Nephron (organoid): ENCODE measurements at regions not wholly inside any gene's neighbourhood (a gene's known extent, or its start where the extent isn't known, plus 50 kb on each side); places are given as distances from the start of the nearest gene placed in this dataset.
"Not testable (repeated sequence)": the region's sequence is repeated elsewhere in the genome, so short reads cannot be mapped to it uniquely, and the experiment has no call there.

Experiments
- H3K27ac Mint-ChIP-seq, 3 experiments: 2 replicates each; pipeline ENCODE4 v1.8.0; 2020; ENCODE audit warnings: mixed read lengths in 3 of 3, mild to moderate bottlenecking in 2 of 3, moderate library complexity in 1 of 3
- H3K27me3 Mint-ChIP-seq: 2 replicates; pipeline ENCODE4 v1.8.0; 2021; ENCODE audit warnings: low read depth, mild to moderate bottlenecking, moderate library complexity, mixed read lengths
- H3K36me3 Mint-ChIP-seq: 2 replicates; pipeline ENCODE4 v1.8.0; 2020; ENCODE audit warnings: low read depth, mixed read lengths
- H3K4me1 Mint-ChIP-seq: 2 replicates; pipeline ENCODE4 v1.8.0; 2020; ENCODE audit warnings: mixed read lengths
- H3K4me3 Mint-ChIP-seq, 3 experiments: 2 replicates each; pipeline ENCODE4 v1.8.0; 2020; ENCODE audit warnings: mild to moderate bottlenecking in 3 of 3, mixed read lengths in 3 of 3, moderate library complexity in 2 of 3
- H3K9me3 Mint-ChIP-seq: 2 replicates; pipeline ENCODE4 v1.8.0; 2020; ENCODE audit warnings: mixed read lengths
- CTCF ChIP-seq, 3 experiments: fragments of 200-600 bp; sonication (generic); IDR thresholded peaks; one replicate each; pipeline ENCODE4 v1.5.0; 2021; ENCODE audit warnings: antibody characterized with exemption in 3 of 3; ENCODE audit not compliant: unreplicated experiment in 3 of 3

GRCh38 chr15:81710328-81710727 is 335.5 kb downstream of the MEX3B start:
- H3K4me3 Mint-ChIP-seq = no peak overlapping the region
- H3K27me3 Mint-ChIP-seq = no peaks in the 10 kb centered on the region
- no peaks in the 10 kb centered on the region for H3K4me1 Mint-ChIP-seq
- no peak for TF ChIP-seq CTCF (IDR thresholded peaks at IDR 0.05; ENCODE audit: unreplicated experiment in 3 of 3)
- no peaks in the 10 kb centered on the region for H3K36me3 Mint-ChIP-seq
- H3K27ac Mint-ChIP-seq = no peak overlapping the region
- peaks cover 4% of the 10 kb centered on the region for H3K9me3 Mint-ChIP-seq

DNA sequence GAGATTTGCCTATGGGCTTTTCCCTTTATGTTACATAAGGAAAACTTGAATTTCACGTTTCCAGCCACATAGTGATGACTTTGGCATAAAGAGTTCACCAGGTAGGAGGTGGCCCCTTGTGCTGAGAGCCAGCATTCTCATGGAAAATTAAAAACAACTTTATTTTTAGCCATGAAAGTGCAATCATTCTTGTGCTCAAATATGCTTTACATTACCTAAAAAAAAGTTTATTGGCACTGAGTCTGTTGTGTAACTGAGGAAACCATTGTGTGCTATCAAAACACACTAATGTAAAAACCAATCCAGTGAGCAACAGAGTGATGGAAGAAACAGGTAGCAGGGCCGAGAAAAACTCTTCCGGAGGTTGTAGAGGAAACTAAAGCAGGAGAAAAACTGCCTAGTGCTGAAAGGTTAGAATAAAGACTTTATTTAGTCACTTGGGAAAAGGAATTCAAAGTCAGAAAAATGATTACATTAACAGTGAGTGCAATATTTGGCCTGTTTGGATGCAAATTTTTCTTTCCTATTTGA is 332.9 kb upstream of the TMC3 start:
- H3K36me3 Mint-ChIP-seq, H3K27me3 Mint-ChIP-seq, H3K4me1 Mint-ChIP-seq, H3K9me3 Mint-ChIP-seq, H3K4me3 Mint-ChIP-seq: not testable (repeated sequence)
- H3K27ac Mint-ChIP-seq = peak overlapping the region in 1 of 3 experiments; percentile 4

DNA sequence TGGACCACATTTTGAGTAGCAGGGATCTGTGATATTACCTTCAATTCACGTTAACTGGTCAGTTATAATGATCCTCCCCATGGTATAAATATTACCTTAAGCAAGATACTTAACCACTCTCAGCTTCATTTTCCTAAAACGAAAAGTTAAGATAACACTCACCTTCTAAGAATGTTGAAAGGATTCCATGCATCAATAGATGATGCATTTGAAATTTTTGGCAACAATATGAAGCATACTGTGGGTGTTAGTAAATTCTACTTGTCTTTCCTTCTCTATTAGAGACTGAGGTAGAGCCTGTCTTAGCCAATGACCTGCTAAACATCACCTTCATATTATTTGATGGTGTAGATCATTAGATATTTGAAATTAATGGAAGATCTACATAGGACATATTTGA is 331.7 kb upstream of the TMC3 start:
- not testable (repeated sequence) for H3K4me1 Mint-ChIP-seq, H3K36me3 Mint-ChIP-seq, H3K4me3 Mint-ChIP-seq, H3K27me3 Mint-ChIP-seq, H3K27ac Mint-ChIP-seq, H3K9me3 Mint-ChIP-seq

GRCh38 chr15:81686021-81686420 is 312.0 kb upstream of the TMC3 start:
- Mint-ChIP-seq H3K9me3 (peaks cover 42% of the 10 kb centered on the region), H3K4me3 (no peak overlapping the region), H3K36me3 (peaks cover 21% of the 10 kb centered on the region), H3K4me1 (no peaks in the 10 kb centered on the region), H3K27me3 (no peaks in the 10 kb centered on the region), H3K27ac (no peak overlapping the region)
- no peak for TF ChIP-seq CTCF (IDR thresholded peaks at IDR 0.05; ENCODE audit: unreplicated experiment in 3 of 3)

GRCh38 chr15:81685237-81685636 is 311.2 kb upstream of the TMC3 start:
- H3K36me3 Mint-ChIP-seq = peaks cover 24% of the 10 kb centered on the region

DNA sequence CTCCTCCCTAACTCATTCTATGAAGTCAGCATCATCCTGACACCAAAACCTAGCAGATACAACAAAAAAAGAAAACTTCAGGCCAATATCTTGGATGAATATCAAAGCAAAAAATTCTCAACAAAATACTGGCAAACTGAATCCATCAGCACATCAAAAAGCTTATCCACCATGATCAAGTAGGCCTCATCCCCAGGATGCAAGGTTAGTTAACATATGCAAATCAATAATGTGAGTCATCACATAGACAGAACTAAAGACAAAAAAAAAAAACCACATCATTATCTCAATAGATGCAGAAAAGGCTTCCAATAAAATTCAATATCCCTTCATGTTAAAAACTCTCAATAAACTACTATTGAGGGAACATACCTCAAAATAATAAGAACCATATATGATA is 306.8 kb upstream of the TMC3 start:
- TF ChIP-seq CTCF (IDR thresholded peaks at IDR 0.05; ENCODE audit: unreplicated experiment in 3 of 3) = no peak
- Mint-ChIP-seq H3K27me3 (no peaks in the 10 kb centered on the region), H3K4me3 (no peak overlapping the region), H3K4me1 (no peaks in the 10 kb centered on the region), H3K9me3 (peaks cover 52% of the 10 kb centered on the region), H3K27ac (no peak overlapping the region), H3K36me3 (peaks cover 20% of the 10 kb centered on the region)

More at GRCh38 chr15:81685237-81685636, 311.2 kb upstream of the TMC3 start:
- no peaks in the 10 kb centered on the region for H3K27me3 Mint-ChIP-seq
- no peak overlapping the region for H3K27ac Mint-ChIP-seq
- peaks cover 50% of the 10 kb centered on the region for H3K9me3 Mint-ChIP-seq
- no peak overlapping the region for H3K4me3 Mint-ChIP-seq
- TF ChIP-seq CTCF (IDR thresholded peaks at IDR 0.05; ENCODE audit: unreplicated experiment in 3 of 3) = no peak
- H3K4me1 Mint-ChIP-seq = no peaks in the 10 kb centered on the region

DNA sequence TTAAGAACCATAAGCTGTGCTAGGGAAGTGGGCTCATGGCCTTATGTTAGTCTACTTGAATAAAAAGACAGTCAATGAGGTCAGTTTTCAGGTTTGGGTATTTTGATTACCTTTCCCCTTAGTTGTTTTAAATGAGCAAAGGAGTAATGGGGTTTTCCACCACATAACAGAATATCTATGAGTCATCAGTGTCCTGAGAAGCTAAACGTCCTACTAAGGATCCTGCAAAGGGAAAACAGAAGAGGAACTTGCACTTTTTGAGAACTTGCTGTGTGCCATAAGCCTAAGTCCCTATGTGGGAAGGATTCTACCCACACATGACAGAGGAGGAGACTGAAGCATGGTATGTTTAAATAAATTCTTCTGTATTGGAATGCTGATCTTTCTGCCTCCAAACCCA is 292.8 kb upstream of the TMC3 start:
- Mint-ChIP-seq H3K9me3 (peaks cover 5% of the 10 kb centered on the region), H3K36me3 (no peaks in the 10 kb centered on the region), H3K4me3 (no peak overlapping the region), H3K4me1 (no peaks in the 10 kb centered on the region), H3K27me3 (no peaks in the 10 kb centered on the region), H3K27ac (no peak overlapping the region)
- TF ChIP-seq CTCF (IDR thresholded peaks at IDR 0.05; ENCODE audit: unreplicated experiment in 3 of 3) = no peak
